Liver (tissue), 8 donors: ENCODE measurements at regions not wholly inside any gene's neighbourhood (a gene's known extent, or its start where the extent isn't known, plus 50 kb on each side); places are given as distances from the start of the nearest gene placed in this dataset.
A peak's percentile ranks its signal among the peaks of the same experiment; 100 is the strongest.

Experiments
- DNase-seq: peaks from one replicate; pipeline ENCODE4 v3.0.0-alpha.2; 2017; ENCODE audit warnings: low spot score
- H3K27ac ChIP-seq, 2 donors: one replicate each; pipeline ENCODE4 v1.7.0; 2013; ENCODE audit warnings: inconsistent platforms in 2 of 2, low read length in 2 of 2, control low read depth in 1 of 2, low read depth in 1 of 2, mild to moderate bottlenecking in 1 of 2
- H3K27me3 ChIP-seq, 4 donors: one replicate each; pipeline versions ENCODE4 v1.6.1 to v1.7.0; 2013; ENCODE audit warnings: low read length in 3 of 4, inconsistent platforms in 1 of 4, mild to moderate bottlenecking in 1 of 4, moderate library complexity in 1 of 4; ENCODE audit not compliant: control insufficient read depth in 4 of 4, insufficient read depth in 4 of 4
- H3K36me3 ChIP-seq, 4 donors: one replicate each; pipeline versions ENCODE4 v1.6.1 to v1.7.0; 2013; ENCODE audit warnings: low read length in 3 of 4, mild to moderate bottlenecking in 3 of 4, low read depth in 1 of 4, moderate library complexity in 1 of 4; ENCODE audit not compliant: control insufficient read depth in 4 of 4, insufficient read depth in 3 of 4
- H3K4me1 ChIP-seq, 4 donors: one replicate each; pipeline versions ENCODE4 v1.6.1 to v1.7.0; 2013; ENCODE audit warnings: low read length in 3 of 4, mild to moderate bottlenecking in 3 of 4, moderate library complexity in 1 of 4; ENCODE audit not compliant: control insufficient read depth in 4 of 4, insufficient read depth in 4 of 4
- H3K4me3 ChIP-seq, 3 donors: one replicate each; pipeline versions ENCODE4 v1.6.1 to v1.7.0; 2013; ENCODE audit warnings: low read length in 3 of 3, control low read depth in 1 of 3, low read depth in 1 of 3, mild to moderate bottlenecking in 1 of 3
- H3K9ac ChIP-seq, 2 donors: one replicate each; pipeline ENCODE4 v1.7.0; 2013; ENCODE audit warnings: low read length in 2 of 2, mild to moderate bottlenecking in 2 of 2, moderate library complexity in 2 of 2, control low read depth in 1 of 2, low read depth in 1 of 2
- H3K9me3 ChIP-seq, 4 donors: one replicate each; pipeline versions ENCODE4 v1.6.1 to v1.7.0; 2013; ENCODE audit warnings: low read length in 3 of 4; ENCODE audit not compliant: control insufficient read depth in 4 of 4
- ATF3 ChIP-seq: IDR thresholded peaks from 2 replicates; pipeline ENCODE4 v1.6.1; 2016; ENCODE audit warnings: antibody characterized with exemption
- CTCF ChIP-seq: fragments of 150-350 bp; IDR thresholded peaks from 2 replicates; pipeline ENCODE4 v1.5.1; 2017; ENCODE audit warnings: improper control_type of control experiment, low read depth, low read length; ENCODE audit not compliant: missing input control
- EGR1 ChIP-seq, 2 donors: IDR thresholded peaks; 2 replicates each; pipeline ENCODE4 v1.6.1; 2016 to 2018; ENCODE audit warnings: antibody characterized with exemption in 2 of 2, low read depth in 2 of 2
- FOXA1 ChIP-seq: IDR thresholded peaks from 2 replicates; pipeline ENCODE4 v1.6.1; 2016; ENCODE audit warnings: antibody characterized with exemption
- GABPA ChIP-seq, 2 donors: IDR thresholded peaks in 1 of 2; conservative IDR thresholded peaks in 1 of 2; 2 replicates each; pipeline ENCODE4 v1.6.1; 2016; ENCODE audit warnings: antibody characterized with exemption in 2 of 2, mild to moderate bottlenecking in 1 of 2, moderate library complexity in 1 of 2
- HNF4A ChIP-seq, 2 donors: conservative IDR thresholded peaks; 2 replicates each; pipeline ENCODE4 v1.6.1; 2016; ENCODE audit warnings: antibody characterized with exemption in 2 of 2, mild to moderate bottlenecking in 2 of 2
- HNF4G ChIP-seq: IDR thresholded peaks from 2 replicates; pipeline ENCODE4 v1.6.1; 2016; ENCODE audit warnings: antibody characterized with exemption
- MAX ChIP-seq: IDR thresholded peaks from 2 replicates; pipeline ENCODE4 v1.6.1; 2016; ENCODE audit warnings: antibody characterized with exemption
- NR2F2 ChIP-seq: IDR thresholded peaks from 2 replicates; pipeline ENCODE4 v1.6.1; 2016; ENCODE audit warnings: antibody characterized with exemption
- RAD21 ChIP-seq, 2 donors: IDR thresholded peaks; 2 replicates each; pipeline ENCODE4 v1.6.1; 2016; ENCODE audit warnings: antibody characterized with exemption in 2 of 2, mild to moderate bottlenecking in 2 of 2
- REST ChIP-seq: IDR thresholded peaks from 2 replicates; pipeline ENCODE4 v1.6.1; 2016; ENCODE audit warnings: antibody characterized with exemption, mild to moderate bottlenecking
- RXRA ChIP-seq, 2 donors: IDR thresholded peaks; 2 replicates each; pipeline ENCODE4 v1.6.1; 2017 to 2018; ENCODE audit warnings: antibody characterized with exemption in 2 of 2, mild to moderate bottlenecking in 1 of 2
- SP1 ChIP-seq: IDR thresholded peaks from 2 replicates; pipeline ENCODE4 v1.6.1; 2018; ENCODE audit warnings: antibody characterized with exemption, mild to moderate bottlenecking
- TAF1 ChIP-seq: conservative IDR thresholded peaks from 2 replicates; pipeline ENCODE4 v1.6.1; 2016; ENCODE audit warnings: antibody characterized with exemption, mild to moderate bottlenecking
- YY1 ChIP-seq: IDR thresholded peaks from 2 replicates; pipeline ENCODE4 v1.6.1; 2016; ENCODE audit warnings: antibody characterized with exemption, mild to moderate bottlenecking
- WGBS: extraction: QIAGEN DNeasy Blood & Tissue Kit; methylation state at CpG from one replicate; pipeline ENCODE4 v1.1.7; 2013; 5-methylcytosine and 5-hydroxymethylcytosine counted together
- donor health status: healthy.
- donor health status: healthy.
- donor health status: healthy.
- donor health status: healthy.
- donor health status: healthy.

- no peak overlapping the region for H3K9ac ChIP-seq
- H3K27me3 ChIP-seq = no peaks in the 10 kb centered on the region
- no peak for DNase-seq
- TF ChIP-seq NR2F2 (no peak), EGR1 (IDR thresholded peaks at IDR 0.05; ENCODE audit: low read depth in 2 of 2) (no peak), RXRA (IDR thresholded peaks at IDR 0.05) (no peak), SP1 (no peak), CTCF (no peak), REST (no peak)
- no peaks in the 10 kb centered on the region for H3K9me3 ChIP-seq
- WGBS = 57% methylated on average over 3 of the region's 3 CpGs
- no peak overlapping the region for H3K27ac ChIP-seq
- H3K4me3 ChIP-seq = no peak overlapping the region
- H3K4me1 ChIP-seq = peaks cover 0 to 2% (median 1%) of the 10 kb centered on the region in 4 donors
- no peaks in the 10 kb centered on the region for H3K36me3 ChIP-seq
Observed at GRCh38 chr5:5887833-5888232, 465.4 kb downstream of the ICE1 start.

- no peak for TF ChIP-seq GABPA (IDR thresholded peaks at IDR 0.05 in 1 of 2, conservative IDR thresholded peaks at IDR 0.05 in 1 of 2)
- no peak for TF ChIP-seq REST
- TF ChIP-seq SP1 = no peak
- TF ChIP-seq TAF1 = no peak
- TF ChIP-seq HNF4G = no peak
- TF ChIP-seq MAX = no peak
- no peak for TF ChIP-seq YY1
- peak; percentile 62 to 78 for TF ChIP-seq RAD21 (IDR thresholded peaks at IDR 0.05)
- TF ChIP-seq RXRA (IDR thresholded peaks at IDR 0.05) = no peak
- TF ChIP-seq NR2F2 = no peak
- TF ChIP-seq CTCF = peak; percentile 70
- TF ChIP-seq FOXA1 = no peak
- no peak for TF ChIP-seq HNF4A (conservative IDR thresholded peaks at IDR 0.05)
- no peak for TF ChIP-seq ATF3
- Histone ChIP-seq H3K4me3 (no peak overlapping the region), H3K4me1 (peaks cover 0 to 2% (median 1%) of the 10 kb centered on the region in 4 donors), H3K36me3 (no peaks in the 10 kb centered on the region), H3K27ac (no peak overlapping the region), H3K9ac (no peak overlapping the region), H3K27me3 (no peaks in the 10 kb centered on the region), H3K9me3 (no peaks in the 10 kb centered on the region)
- 15% methylated on average over 42 of the region's 42 CpGs for WGBS
- DNase-seq = peak; percentile 49
Observed at GRCh38 chr5:5886812-5887486, 464.5 kb downstream of the ICE1 start.
